ENCODE measurements at regions not wholly inside any gene's neighbourhood (a gene's known extent, or its start where the extent isn't known, plus 50 kb on each side); places are given as distances from the start of the nearest gene placed in this dataset.

GRCh38 chr3:125651244-125651643, 55.9 kb upstream of the OSBPL11 start:
- Histone ChIP-seq H3K4me2 (ENCODE audit: extremely low read depth, insufficient read depth, low read length) (no peak overlapping the region), H4K20me1 (ENCODE audit: control insufficient read depth, extremely low read depth, insufficient read depth, low read length) (no peaks in the 10 kb centered on the region), H2AFZ (ENCODE audit: low read length) (no peak overlapping the region), H3K36me3 (ENCODE audit: control insufficient read depth, insufficient read depth, low read length) (no peaks in the 10 kb centered on the region), H3K9me3 (ENCODE audit: control insufficient read depth, insufficient read depth, low read depth, low read length) (no peaks in the 10 kb centered on the region), H3K79me2 (ENCODE audit: control insufficient read depth, insufficient read depth, low read length) (no peaks in the 10 kb centered on the region), H3K4me1 (ENCODE audit: control insufficient read depth, extremely low read depth, insufficient read depth, low read length) (no peaks in the 10 kb centered on the region), H3K27me3 (ENCODE audit: control insufficient read depth, insufficient read depth, low read length) (no peaks in the 10 kb centered on the region), H3K27ac (ENCODE audit: insufficient read depth, low read length) (no peak overlapping the region), H3K4me3 (replicated peaks in 1 of 4; ENCODE audit: control extremely low read depth in 1 of 4, insufficient read depth in 1 of 4, low read depth in 3 of 4, low read length in 4 of 4) (no peak overlapping the region), H3K9ac (ENCODE audit: insufficient read depth, low read length) (no peak overlapping the region)
- no peak for TF ChIP-seq CTCF (conservative IDR thresholded peaks at IDR 0.05 in 1 of 2, IDR thresholded peaks at IDR 0.05 in 1 of 2; ENCODE audit: low read depth in 1 of 2, low read length in 2 of 2)
- TF ChIP-seq EZH2 (IDR thresholded peaks at IDR 0.05; ENCODE audit: low read length, missing control alignments): no peak
- peak; percentile 37 to 53 for DNase-seq (ENCODE audit: low read depth in 2 of 2)

- Histone ChIP-seq H2AFZ (ENCODE audit: low read length) (no peak overlapping the region), H4K20me1 (ENCODE audit: control insufficient read depth, extremely low read depth, insufficient read depth, low read length) (no peaks in the 10 kb centered on the region), H3K36me3 (ENCODE audit: control insufficient read depth, insufficient read depth, low read length) (no peaks in the 10 kb centered on the region), H3K27ac (ENCODE audit: insufficient read depth, low read length) (no peak overlapping the region), H3K27me3 (ENCODE audit: control insufficient read depth, insufficient read depth, low read length) (no peaks in the 10 kb centered on the region), H3K4me3 (replicated peaks in 1 of 4; ENCODE audit: control extremely low read depth in 1 of 4, insufficient read depth in 1 of 4, low read depth in 3 of 4, low read length in 4 of 4) (no peak overlapping the region), H3K79me2 (ENCODE audit: control insufficient read depth, insufficient read depth, low read length) (no peaks in the 10 kb centered on the region), H3K9ac (ENCODE audit: insufficient read depth, low read length) (no peak overlapping the region), H3K4me1 (ENCODE audit: control insufficient read depth, extremely low read depth, insufficient read depth, low read length) (no peaks in the 10 kb centered on the region), H3K9me3 (ENCODE audit: control insufficient read depth, insufficient read depth, low read depth, low read length) (no peaks in the 10 kb centered on the region), H3K4me2 (ENCODE audit: extremely low read depth, insufficient read depth, low read length) (no peak overlapping the region)
- no peak for DNase-seq (ENCODE audit: low read depth in 2 of 2)
- no peak for TF ChIP-seq CTCF (conservative IDR thresholded peaks at IDR 0.05 in 1 of 2, IDR thresholded peaks at IDR 0.05 in 1 of 2; ENCODE audit: low read depth in 1 of 2, low read length in 2 of 2)
- no peak for TF ChIP-seq EZH2 (IDR thresholded peaks at IDR 0.05; ENCODE audit: low read length, missing control alignments)
Observed at GRCh38 chr3:125652349-125652748, 57.1 kb upstream of the OSBPL11 start.

DNA sequence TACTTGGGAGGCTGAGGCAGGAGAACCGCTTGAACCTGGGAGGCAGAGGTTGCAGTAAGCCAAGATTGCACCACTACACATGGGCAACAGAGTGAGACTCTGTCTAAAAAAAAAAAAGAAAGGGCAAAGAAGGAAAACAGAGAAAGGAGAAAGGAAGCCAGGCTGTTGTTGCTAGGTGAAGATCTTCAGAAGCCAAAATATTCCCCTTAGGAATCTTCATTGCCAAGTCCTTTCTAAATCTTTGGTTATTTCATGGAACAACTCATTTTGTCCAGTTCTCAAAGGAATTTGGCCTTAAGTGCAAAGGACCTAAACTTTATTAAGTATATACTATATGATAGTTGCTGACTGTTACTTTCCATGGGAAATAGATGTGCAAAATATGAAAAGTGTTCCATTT, 59.2 kb upstream of the OSBPL11 start:
- no peaks in the 10 kb centered on the region for H3K4me1 ChIP-seq (ENCODE audit: control insufficient read depth, extremely low read depth, insufficient read depth, low read length)
- no peaks in the 10 kb centered on the region for H3K9me3 ChIP-seq (ENCODE audit: control insufficient read depth, insufficient read depth, low read depth, low read length)
- TF ChIP-seq CTCF (conservative IDR thresholded peaks at IDR 0.05 in 1 of 2, IDR thresholded peaks at IDR 0.05 in 1 of 2; ENCODE audit: low read depth in 1 of 2, low read length in 2 of 2) (no peak), EZH2 (IDR thresholded peaks at IDR 0.05; ENCODE audit: low read length, missing control alignments) (no peak)
- H3K4me2 ChIP-seq (ENCODE audit: extremely low read depth, insufficient read depth, low read length): no peak overlapping the region
- H3K9ac ChIP-seq (ENCODE audit: insufficient read depth, low read length): no peak overlapping the region
- H3K79me2 ChIP-seq (ENCODE audit: control insufficient read depth, insufficient read depth, low read length): no peaks in the 10 kb centered on the region
- H2AFZ ChIP-seq (ENCODE audit: low read length): no peak overlapping the region
- no peak overlapping the region for H3K27ac ChIP-seq (ENCODE audit: insufficient read depth, low read length)
- no peaks in the 10 kb centered on the region for H3K27me3 ChIP-seq (ENCODE audit: control insufficient read depth, insufficient read depth, low read length)
- H3K4me3 ChIP-seq (replicated peaks in 1 of 4; ENCODE audit: control extremely low read depth in 1 of 4, insufficient read depth in 1 of 4, low read depth in 3 of 4, low read length in 4 of 4): no peak overlapping the region
- H4K20me1 ChIP-seq (ENCODE audit: control insufficient read depth, extremely low read depth, insufficient read depth, low read length): no peaks in the 10 kb centered on the region
- H3K36me3 ChIP-seq (ENCODE audit: control insufficient read depth, insufficient read depth, low read length): no peaks in the 10 kb centered on the region
- DNase-seq (ENCODE audit: low read depth in 2 of 2): no peak
